ENCODE measurements at regions not wholly inside any gene's neighbourhood (a gene's known extent, or its start where the extent isn't known, plus 50 kb on each side); places are given as distances from the start of the nearest gene placed in this dataset.
"Not testable (repeated sequence)": the region's sequence is repeated elsewhere in the genome, so short reads cannot be mapped to it uniquely, and the experiment has no call there.

DNA sequence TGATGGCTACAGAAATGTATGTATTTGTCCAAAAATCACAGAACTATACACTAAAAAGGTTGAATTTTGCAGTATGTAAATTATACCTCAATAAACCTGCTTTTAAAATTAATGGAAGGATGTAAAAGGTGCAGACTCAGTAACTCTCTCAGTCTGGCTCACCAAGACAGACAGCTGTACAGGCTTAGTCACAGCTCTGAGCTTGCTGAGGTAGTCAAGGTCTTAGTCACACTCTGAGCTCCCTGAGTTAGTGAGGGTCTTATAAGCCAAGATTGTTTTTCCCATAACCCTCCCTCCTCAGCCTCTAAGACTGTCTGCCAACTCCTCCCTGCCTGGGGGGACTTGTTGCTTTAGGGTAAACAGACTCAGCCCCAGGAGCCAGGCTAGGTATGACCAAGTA lies 59.3 kb upstream of the IZUMO1R start:
- Histone ChIP-seq H3K9me3 (replicated peaks; ENCODE audit: control insufficient read depth, insufficient read depth, low read length) (no peaks in the 10 kb centered on the region), H3K4me3 (replicated peaks in 1 of 3; ENCODE audit: insufficient read depth in 1 of 3, low read depth in 1 of 3, low read length in 3 of 3) (no peak overlapping the region), H3K27ac (ENCODE audit: insufficient read depth, low read depth, low read length) (no peak overlapping the region), H3K9ac (replicated peaks; ENCODE audit: extremely low read depth, insufficient read depth, low read length) (no peak overlapping the region), H3K27me3 (ENCODE audit: control insufficient read depth in 2 of 2, insufficient read depth in 2 of 2, low read length in 2 of 2) (no peaks in the 10 kb centered on the region), H3K79me2 (ENCODE audit: control insufficient read depth, insufficient read depth, low read length) (no peaks in the 10 kb centered on the region), H4K20me1 (replicated peaks; ENCODE audit: control insufficient read depth, extremely low read depth, insufficient read depth, low read length) (no peaks in the 10 kb centered on the region), H3K36me3 (ENCODE audit: control insufficient read depth in 2 of 2, extremely low read depth in 1 of 2, insufficient read depth in 2 of 2, low read length in 2 of 2) (no peaks in the 10 kb centered on the region), H3K4me2 (ENCODE audit: insufficient read depth, low read length) (no peak overlapping the region), H3K4me1 (ENCODE audit: control insufficient read depth, extremely low read depth, insufficient read depth, low read length) (no peaks in the 10 kb centered on the region), H3K9me1 (replicated peaks; ENCODE audit: control insufficient read depth, extremely low read depth, insufficient read depth, low read length) (no peaks in the 10 kb centered on the region), H2AFZ (ENCODE audit: low read depth, low read length) (no peak overlapping the region)
- dilution Hi-C loops (cut with MboI; ENCODE audit: extremely low pct_ligation_motif_present, low sequenced_read_pairs): no loop called here
- CTCF ChIA-PET: no interaction called here
- no peak for TF ChIP-seq POLR2AphosphoS5 (IDR thresholded peaks at IDR 0.05; ENCODE audit: insufficient read depth, low read depth, low read length)
- TF ChIP-seq GATA2 (IDR thresholded peaks at IDR 0.05; ENCODE audit: insufficient read depth, insufficient read length, low read depth, low read length): no peak
- BruUV-seq (replicated peaks): no TSS peak
- intact Hi-C loops (cut with micrococcal nuclease): no loop called here
- POLR2A ChIA-PET: no interaction called here
- no peak for FAIRE-seq
- no peak for DNase-seq (ENCODE audit: low read depth, low spot score)

DNA sequence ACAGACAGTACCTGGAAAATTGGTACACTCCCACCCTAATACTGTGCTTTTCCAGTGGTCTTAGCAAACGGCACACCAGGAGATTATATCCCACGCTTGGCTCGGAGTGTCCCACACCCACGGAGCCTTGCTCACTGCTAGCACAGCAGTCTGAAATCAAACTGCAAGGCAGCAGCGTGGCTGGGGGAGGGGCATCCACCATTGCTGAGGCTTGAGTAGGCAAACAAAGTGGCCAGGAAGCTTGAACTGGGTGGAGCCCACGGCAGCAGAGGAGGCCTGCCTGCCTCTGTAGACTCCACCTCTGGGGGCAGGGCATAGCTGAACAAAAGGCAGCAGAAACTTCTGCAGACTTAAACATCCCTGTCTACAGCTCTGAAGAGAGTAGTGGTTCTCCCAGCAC lies 56.1 kb upstream of the IZUMO1R start:
- CTCF ChIA-PET: not testable (repeated sequence)

More for the DNA sequence above, 56.1 kb upstream of the IZUMO1R start:
- H3K27me3 ChIP-seq (ENCODE audit: control insufficient read depth in 2 of 2, insufficient read depth in 2 of 2, low read length in 2 of 2); H4K20me1 ChIP-seq (replicated peaks; ENCODE audit: control insufficient read depth, extremely low read depth, insufficient read depth, low read length); H3K27ac ChIP-seq (ENCODE audit: insufficient read depth, low read depth, low read length); intact Hi-C loops (cut with micrococcal nuclease); H3K36me3 ChIP-seq (ENCODE audit: control insufficient read depth in 2 of 2, extremely low read depth in 1 of 2, insufficient read depth in 2 of 2, low read length in 2 of 2); H3K9me1 ChIP-seq (replicated peaks; ENCODE audit: control insufficient read depth, extremely low read depth, insufficient read depth, low read length); H3K79me2 ChIP-seq (ENCODE audit: control insufficient read depth, insufficient read depth, low read length); dilution Hi-C loops (cut with MboI; ENCODE audit: extremely low pct_ligation_motif_present, low sequenced_read_pairs); H3K4me1 ChIP-seq (ENCODE audit: control insufficient read depth, extremely low read depth, insufficient read depth, low read length); H3K4me3 ChIP-seq (replicated peaks in 1 of 3; ENCODE audit: insufficient read depth in 1 of 3, low read depth in 1 of 3, low read length in 3 of 3); H3K4me2 ChIP-seq (ENCODE audit: insufficient read depth, low read length); POLR2A ChIA-PET; H3K9ac ChIP-seq (replicated peaks; ENCODE audit: extremely low read depth, insufficient read depth, low read length); FAIRE-seq; H3K9me3 ChIP-seq (replicated peaks; ENCODE audit: control insufficient read depth, insufficient read depth, low read length); H2AFZ ChIP-seq (ENCODE audit: low read depth, low read length); BruUV-seq (replicated peaks); DNase-seq (ENCODE audit: low read depth, low spot score): not testable (repeated sequence)

All from endothelial cell of umbilical vein (primary cell).